NCI-H2227 treated with DMSO at 0.1 percent for 48 hours (cell line): ENCODE measurements at regions not wholly inside any gene's neighbourhood (a gene's known extent, or its start where the extent isn't known, plus 50 kb on each side); places are given as distances from the start of the nearest gene placed in this dataset.

Experiments
- DNase-seq: peaks from one replicate; lab custom pipeline; 2025; lab: John Stamatoyannopoulos, UW

GRCh38 chr2:223523551-223524001 lies 78.6 kb downstream of the SCG2 start:
- DNase-seq = no peak

- no peak for DNase-seq
Measured at GRCh38 chr2:223524066-223524465, 78.1 kb downstream of the SCG2 start.

- no peak for DNase-seq
Measured at GRCh38 chr2:223526106-223526505, 76.1 kb downstream of the SCG2 start.

DNA sequence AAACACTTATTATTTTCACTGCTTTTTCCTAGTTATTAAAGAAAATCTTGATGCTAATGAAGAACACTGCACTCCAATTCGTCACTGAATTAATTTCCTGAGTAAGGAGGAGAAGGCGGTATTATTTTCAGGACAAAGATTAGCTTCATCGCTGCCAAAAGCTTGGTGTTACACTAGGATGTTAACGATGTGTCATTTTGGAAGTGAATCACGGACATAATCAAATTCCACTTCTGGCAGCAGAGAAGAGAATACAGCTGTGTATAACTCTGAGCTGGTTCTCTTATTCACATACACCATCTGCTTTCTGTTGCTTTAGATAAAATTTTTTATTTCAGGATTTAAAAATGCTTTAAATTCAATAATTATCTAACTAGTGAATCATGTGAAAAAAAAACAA lies 74.1 kb downstream of the SCG2 start:
- no peak for DNase-seq

DNA sequence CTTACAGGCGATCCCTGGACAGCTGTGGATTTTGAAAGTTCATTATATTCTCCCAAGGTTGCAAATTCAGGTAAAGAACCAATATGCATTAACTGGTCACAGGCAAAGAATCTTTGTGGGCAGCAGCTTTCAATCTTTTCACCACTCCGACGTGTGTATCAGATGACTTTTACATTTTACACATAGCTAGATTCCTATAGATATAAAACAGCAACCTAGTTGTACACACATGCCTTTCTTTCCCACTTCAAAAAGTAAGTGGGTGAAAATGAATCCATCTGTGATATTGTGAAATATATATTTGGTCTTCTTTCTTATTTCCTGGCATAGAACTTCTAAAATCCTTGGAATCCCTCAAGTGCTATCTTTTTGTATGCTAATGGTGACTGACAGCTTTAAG lies 72.5 kb downstream of the SCG2 start:
- no peak for DNase-seq

GRCh38 chr2:223530811-223531210 lies 71.3 kb downstream of the SCG2 start:
- no peak for DNase-seq

- no peak for DNase-seq
Measured at GRCh38 chr2:223532161-223532560, 70.0 kb downstream of the SCG2 start.

- no peak for DNase-seq
Measured at GRCh38 chr2:223532712-223533111, 69.4 kb downstream of the SCG2 start.

GRCh38 chr2:223536546-223536945 lies 65.6 kb downstream of the SCG2 start:
- no peak for DNase-seq

- no peak for DNase-seq
Measured at GRCh38 chr2:223537115-223537514, 65.0 kb downstream of the SCG2 start.

DNA sequence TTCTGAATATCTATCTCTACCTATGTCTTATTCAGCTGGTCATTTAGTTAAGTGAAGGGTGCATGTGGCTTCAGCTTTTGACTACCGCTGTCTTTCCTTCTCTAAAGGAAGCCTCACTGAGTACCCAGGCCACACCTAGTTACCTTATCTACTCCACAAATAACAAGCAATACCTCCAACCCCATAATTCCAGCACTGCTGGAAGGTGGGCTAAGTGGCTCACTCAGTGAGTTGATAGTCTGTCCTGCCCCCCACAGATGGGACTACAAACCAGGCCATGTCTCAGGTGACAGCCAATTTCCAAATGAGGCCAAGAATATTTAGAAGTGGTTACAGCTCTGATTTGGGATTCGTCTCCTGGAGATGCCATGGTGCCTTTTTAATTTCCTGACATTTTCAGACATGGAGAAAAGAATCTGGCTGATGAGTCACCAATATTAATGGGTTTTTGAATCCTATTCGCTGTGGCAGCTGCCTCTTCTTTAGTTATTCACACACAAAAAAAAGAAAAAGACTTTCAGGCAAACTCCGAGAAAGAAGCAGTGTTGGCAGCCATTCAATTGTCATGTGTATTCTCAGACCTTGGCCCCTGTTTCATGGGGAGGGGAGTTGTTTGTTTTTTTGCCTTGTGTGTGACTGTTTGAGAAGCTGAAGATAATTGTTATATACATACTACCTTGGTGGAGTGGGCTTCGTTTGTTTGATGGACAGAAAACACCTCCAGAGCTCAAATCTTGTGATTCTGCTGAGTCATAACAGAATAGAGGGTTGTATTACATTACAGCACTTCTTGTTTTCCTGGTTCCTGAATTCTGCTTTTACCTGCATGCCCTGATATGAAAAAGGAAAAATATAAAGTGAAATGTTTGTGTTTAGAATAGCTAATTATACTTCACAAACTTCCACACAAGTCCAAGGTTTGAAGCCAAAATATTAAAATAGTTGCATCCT lies 64.2 kb downstream of the SCG2 start:
- DNase-seq = peak; percentile 77

GRCh38 chr2:223538920-223539440 lies 63.2 kb downstream of the SCG2 start:
- peak; percentile 90 for DNase-seq

DNA sequence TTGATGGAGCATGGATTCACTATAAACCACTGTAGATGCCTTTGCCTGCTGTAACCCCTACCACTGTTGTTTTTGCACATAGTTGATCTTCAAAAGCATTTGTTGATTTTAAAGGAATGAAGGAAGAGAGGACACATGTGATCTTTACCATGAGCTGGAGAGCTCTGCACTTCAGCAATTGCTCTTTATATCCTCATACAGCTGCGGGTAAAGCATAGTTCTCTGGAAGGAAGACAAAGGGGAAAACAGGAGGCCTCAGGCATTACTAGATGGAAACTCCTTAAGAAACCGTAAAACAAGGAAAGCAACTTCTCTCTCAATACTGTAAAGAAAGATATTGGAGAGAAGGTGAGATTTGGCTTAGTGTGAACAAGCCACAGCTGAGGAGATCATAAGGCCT lies 60.6 kb downstream of the SCG2 start:
- no peak for DNase-seq

- no peak for DNase-seq
Measured at GRCh38 chr2:223542501-223542900, 59.7 kb downstream of the SCG2 start.

GRCh38 chr2:223545406-223545805 lies 56.8 kb downstream of the SCG2 start:
- no peak for DNase-seq

GRCh38 chr2:223545830-223546229 lies 56.3 kb downstream of the SCG2 start:
- no peak for DNase-seq
